GM19025 (cell line): ENCODE measurements at regions not wholly inside any gene's neighbourhood (a gene's known extent, or its start where the extent isn't known, plus 50 kb on each side); places are given as distances from the start of the nearest gene placed in this dataset.
A peak's percentile ranks its signal among the peaks of the same experiment; 100 is the strongest.

ENCODE experiments used
- ATAC-seq: cut with Tn5 transposase; IDR thresholded peaks from one replicate; pipeline ENCODE4 v1.9.1; 2021; ENCODE audit warnings: mild to moderate bottlenecking, low read depth, moderate library complexity; ENCODE audit not compliant: unreplicated experiment

DNA sequence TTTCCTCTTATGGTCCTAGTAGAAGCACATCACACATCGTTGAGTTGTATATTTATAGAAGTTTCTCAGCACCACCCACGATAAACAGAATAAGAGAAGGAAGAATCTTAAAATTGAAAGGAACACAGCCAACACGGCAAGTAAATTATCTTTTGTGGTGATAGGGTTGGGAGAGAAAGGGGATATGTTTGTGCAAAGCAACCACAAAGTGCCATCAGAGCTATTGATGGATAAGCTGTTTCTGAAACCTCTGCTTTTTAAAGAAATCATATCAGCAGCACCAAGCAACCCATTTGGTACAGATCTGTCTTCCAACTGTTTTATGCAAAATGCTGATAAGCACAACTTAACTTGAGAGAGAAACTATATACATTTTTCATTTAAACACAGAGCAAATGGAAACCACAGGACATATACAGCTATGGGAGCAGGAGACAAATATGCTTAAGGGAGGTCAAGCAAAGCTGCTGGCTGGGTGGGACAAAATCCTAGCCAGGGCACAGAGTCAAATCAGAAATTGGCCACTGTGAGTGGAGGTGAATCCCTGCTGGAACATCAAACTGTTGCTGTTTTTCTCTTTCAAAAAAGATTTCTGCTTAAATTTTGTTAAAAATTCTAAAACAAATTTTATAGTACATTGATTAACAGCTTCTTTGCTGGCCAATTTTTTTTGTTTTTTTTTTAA is 194.0 kb upstream of the HHIP start:
- no peak for ATAC-seq

DNA sequence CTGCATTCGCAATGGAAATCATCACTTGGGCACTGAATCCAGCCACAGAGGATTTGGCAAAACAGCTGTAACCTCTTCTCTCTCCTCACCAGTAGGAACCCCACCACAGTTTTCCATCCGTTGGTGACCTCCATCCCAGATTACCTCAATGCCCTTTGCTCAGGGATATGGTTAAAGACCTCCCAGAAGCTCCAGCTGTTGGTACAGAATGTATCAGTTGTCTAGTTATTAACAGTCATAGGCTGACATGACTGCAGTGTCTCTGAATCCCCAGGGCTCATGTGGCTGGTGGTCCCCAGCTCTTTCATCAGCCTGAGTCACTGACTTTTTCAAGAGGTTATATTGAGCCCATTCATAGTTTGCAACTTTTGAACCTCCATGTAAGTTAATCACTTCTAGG is 189.8 kb upstream of the HHIP start:
- no peak for ATAC-seq

- ATAC-seq = no peak
These were observed 184.1 kb upstream of the HHIP start for GRCh38 chr4:144461906-144462305.

- ATAC-seq = no peak
These were observed 182.7 kb upstream of the HHIP start for GRCh38 chr4:144463236-144463635.

DNA sequence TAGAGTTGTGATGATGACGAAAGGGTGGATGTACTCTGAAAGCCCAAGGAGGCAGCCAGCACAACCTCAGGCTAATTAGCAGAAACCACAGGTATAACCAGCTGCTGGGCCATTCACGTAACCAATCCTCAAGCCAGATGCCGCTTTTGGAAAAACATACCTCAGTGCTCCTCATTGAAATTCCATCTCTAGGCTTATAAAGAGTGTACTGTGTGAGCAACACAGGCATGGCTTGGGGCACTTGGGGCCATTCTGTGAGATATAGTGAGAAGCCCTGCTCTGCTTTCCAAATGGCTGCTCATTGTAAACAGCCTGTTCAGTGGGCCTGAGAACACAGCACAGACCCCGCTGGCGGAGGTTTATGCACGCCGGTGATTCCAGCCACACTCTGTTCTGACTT is 182.1 kb upstream of the HHIP start:
- no peak for ATAC-seq

DNA sequence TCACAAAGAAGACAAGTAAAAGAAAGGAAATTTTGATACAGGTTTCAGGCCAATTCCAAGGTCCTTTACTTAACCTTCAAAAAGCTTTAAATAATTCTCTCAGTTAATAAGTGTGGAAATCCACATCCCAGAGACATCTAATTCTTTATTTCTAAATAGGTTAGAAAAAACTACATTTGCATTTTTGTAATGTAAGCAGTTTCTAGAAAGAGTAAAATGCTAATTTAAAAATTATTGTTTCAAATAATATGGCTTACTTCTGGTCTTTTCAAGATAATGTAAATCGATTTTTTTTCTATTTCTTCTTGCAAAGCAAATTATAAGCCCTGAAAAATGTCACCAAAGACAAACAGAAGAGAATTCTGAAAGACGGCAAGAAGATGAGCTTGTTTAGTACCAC is 180.4 kb upstream of the HHIP start:
- ATAC-seq = no peak

DNA sequence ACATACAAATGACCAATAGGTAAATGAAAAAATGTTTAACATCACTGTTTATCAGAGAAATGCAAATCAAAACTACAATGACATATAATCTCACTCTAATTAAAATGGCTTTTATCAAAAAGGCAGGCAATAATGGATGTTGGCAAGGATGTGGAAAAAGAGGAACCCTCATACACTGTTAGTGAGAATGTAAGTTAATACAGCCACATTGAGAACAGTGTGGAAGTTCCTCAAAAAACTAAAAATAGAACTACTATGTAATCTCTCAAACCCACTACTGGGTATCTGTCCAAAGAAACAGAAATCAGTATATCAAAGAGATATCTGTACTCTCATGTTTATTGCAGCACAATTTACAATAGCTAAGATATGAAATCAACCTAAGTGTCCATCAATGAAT is 165.9 kb upstream of the HHIP start:
- no peak for ATAC-seq

DNA sequence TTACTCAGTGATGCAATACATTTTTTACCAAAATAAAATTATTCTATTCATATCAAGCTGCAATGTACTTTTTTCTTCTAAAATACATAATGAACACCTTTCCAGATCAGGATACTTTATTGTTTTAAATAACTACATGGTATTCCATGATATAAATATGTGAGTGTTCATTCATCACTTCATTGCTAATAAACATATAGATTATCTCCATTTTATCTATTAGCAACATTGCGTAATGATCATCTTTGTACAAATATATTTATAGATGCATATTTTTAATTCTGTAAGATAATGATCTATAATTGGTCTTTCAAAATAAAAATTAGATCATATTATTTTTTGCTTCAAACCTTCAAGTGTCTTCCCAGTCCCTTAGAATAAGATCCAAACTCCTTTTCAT is 156.1 kb upstream of the HHIP start:
- ATAC-seq = no peak

DNA sequence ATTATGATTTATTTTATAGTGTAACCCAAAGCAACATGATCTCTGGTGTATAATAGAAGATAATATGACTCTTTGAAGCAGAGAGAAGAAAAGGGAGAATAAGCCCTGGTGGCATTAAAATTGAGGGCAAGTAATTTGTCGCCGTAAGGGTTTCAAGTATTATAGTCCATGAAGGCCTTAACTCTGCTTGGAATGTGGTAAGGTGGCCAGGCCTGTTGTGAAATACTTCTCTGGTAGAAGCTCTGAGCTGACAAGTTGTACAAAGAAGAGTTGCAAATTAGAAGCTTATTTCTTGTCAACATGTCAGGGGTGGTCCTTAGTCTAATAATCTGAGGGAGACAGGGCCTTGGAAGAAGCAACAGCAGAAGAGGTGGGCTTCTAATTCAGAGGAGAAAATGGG is 151.7 kb upstream of the HHIP start:
- no peak for ATAC-seq

DNA sequence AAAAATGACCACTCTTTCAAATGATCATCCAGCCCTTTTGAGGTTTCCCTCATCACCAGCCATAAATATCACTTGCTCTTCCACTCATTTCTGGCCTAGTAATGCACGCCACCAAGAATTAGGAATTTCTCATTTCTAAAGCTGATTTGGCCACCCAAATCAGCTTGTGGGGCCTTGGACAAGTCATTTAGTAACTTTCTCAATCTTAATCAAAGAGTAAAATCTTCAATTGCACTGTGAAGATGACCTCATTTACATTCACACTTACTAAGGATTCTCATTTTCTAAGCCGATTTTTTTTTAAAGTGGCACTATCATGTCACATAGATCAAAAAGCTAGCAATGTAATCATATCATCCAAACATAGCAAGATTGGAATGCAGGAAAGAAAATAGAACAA is 150.0 kb upstream of the HHIP start:
- ATAC-seq = no peak

DNA sequence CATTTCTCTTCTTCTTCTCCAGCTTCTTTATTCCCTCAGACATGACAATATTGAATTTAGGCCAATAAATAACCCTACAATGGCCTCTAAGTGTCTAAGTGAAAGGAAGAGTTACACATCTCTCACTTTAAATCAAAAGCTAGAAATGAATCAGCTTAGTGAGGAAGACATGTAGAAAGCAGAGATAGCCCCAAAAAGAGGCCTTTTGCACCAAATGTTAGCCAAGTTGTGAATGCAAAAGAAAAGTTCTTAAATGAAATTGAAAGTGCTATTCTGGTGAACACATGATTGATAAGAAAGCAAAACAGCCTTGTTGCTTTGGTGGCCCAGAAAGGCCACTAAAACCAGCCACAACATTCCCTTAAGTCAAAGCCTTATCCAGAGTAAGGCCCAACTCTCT is 146.2 kb upstream of the HHIP start:
- peak; percentile 69 for ATAC-seq

DNA sequence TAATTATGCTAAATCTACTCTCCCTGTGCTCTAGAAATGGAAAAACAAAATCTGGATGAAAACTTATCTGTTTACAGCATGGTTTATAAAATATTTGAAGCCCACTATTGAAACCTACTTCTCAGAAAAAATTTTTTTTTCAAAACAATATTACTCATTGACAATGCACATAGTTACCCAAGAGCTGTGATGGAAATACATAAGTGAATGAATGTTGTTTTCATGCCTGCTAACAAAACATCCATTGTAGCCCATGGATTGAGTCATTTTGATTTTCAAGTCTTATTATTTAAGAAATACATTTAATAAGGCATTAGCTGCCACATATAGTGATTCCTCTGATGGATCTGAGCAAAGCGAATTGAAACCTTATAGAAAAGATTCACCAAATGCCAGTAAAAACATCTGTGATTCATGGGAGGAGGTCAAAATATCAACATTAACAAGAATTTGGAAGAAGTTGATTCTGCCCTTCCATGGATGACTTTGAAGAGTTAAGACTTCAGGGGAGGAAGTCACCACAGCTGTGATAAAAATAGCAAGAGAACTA is 144.7 kb upstream of the HHIP start:
- no peak for ATAC-seq

GRCh38 chr4:144504883-144505282 is 141.1 kb upstream of the HHIP start:
- ATAC-seq = no peak

DNA sequence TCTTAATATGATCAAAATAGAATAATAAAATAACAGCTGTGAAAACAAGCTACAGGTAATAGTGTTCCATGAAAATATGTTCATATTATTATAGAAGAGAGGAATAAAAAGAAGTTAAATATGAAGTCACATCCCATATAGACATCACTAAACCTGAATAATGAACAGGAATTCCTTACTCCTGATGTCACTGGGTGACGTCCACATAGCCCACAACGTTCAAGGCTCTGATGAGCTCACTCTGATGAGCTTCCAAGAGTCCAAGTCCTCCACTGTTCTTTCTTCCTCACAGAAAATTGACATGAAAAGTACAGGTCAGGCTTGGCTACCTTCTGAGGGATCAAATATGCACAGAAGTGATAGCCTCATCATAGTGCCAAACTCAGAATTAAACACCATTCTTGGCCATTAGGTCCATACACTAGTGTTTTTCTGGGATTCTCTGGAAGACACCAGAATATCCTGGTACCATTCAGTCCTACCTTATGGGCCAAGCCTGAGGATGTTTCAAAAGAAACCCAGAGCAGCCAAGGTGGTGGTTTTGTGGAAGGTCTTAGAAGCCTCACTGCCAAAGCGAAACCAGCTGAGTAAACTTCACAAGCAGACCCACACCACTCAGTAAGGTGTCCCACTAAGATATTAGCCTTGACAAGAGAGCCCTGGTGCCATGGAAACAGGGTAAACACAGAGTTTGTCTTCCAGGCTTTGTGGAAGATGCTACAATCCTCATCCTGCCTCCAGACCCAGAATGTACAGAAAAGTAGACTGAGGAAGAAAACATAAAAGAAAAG is 138.4 kb upstream of the HHIP start:
- ATAC-seq = no peak

DNA sequence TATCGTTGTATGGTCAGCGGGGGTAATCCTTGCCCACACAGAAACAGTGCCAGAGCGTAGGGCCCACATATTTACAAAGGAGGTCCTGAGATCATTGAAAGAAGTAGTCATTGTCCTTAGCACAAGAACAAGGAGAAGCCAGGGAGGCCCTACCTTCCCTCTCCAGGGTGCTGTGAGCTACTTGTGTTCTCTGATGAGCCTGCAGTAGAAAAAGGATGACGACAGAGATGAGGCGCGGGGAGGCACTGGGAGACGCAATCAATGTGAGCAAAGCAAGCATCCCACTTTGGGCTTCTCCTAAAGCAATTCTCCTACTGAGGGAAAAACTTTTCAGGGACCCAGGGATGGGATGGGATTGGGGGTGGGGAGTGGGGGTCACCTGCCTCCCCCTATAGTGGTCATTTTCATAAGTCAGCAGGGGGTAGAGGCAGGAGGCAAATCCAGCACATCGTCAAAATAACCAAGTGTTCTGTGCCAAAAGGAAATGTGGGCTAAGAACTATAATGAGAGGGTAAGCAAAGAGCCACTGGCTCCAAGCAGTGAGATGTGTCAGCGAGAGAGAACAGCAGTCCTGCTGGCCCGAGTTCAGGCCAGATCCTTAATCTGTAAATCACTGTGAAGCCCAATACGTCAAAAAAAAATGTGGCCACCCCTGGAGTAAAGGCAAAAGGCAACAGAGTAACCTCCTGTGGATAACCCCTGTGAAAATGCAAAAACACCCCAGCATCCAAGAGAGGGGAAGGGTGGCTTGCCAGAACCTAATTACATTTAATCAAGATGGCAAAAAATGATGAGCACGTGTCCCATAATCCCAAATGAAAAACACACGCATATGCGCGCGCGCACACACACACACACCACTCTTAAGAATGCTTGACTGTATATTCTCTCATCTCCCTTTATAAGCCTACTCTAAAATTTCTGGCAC is 136.6 kb upstream of the HHIP start:
- no peak for ATAC-seq

DNA sequence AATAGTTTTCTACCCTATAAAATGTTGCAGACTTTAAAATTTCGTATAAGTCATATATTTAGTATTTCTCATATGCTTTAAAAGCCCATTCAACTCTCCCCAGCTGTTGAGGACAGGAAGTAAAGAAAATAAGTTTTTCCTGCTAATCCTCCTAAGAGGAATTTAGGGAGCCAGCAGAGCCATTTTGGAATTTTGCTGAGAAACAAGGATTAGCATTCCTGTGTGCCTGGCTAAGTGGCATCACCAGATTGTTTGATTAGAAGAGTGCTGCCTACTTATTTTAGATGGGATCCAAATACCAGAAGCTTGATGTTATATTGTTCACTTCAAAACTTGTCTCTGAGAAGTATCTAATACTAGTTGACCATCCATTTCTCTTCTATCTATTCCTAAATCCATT is 131.2 kb upstream of the HHIP start:
- no peak for ATAC-seq

DNA sequence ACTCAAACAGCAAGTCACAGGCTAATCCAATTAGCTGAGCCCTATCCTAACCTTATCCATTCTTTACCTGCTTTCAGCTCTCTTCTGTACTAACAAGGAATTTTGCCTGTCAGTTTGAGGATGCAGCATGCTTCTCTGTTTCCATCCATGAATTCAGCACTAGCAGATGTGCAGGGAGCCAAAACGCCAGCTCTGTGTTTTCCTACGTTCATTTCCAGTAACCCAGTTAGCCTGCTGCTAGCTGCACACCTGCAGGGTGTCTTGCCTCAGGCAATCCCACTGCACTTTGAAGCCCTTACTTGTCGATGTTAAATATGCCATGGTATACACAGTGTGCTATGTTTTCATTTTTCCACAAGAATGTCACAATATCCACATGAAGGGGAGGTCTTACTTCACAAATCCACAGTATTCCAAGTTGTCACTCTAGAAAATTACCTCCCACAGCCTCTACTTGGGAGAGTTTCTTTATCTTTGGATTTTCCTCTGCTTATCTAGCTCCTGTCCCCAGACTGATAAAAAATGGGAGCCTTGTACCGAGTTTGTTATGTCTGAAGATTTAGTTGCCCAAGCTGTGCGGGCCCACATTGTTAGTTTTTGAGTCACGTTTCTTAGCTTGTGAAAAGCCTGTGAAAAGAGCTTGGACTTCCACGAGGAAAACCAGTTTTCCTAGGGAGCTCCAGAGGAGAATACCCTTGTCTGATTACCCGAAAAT is 127.6 kb upstream of the HHIP start:
- ATAC-seq = no peak

DNA sequence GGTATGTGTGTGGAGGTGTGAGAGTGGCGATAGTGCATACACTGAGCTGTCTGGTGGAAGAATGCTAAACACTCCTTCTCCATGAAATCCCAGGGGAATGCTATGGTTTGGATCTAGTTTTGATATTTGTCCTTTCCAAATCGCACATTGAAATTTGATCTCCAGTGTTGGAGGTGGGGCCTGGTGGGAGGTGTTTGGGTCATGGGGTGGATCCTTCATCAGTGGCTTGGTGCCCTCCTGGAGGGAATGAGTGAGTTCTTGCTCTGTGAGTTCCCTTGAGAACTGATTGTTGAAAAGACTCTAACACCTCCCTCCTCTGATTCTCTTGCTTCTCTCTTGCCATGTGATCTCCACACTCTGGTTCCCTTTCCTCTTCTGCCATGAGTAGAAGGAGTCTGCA is 114.1 kb upstream of the HHIP start:
- ATAC-seq = no peak

GRCh38 chr4:144547678-144548298 is 98.2 kb upstream of the HHIP start:
- ATAC-seq = peak; percentile 93

GRCh38 chr4:144556636-144557035 is 89.3 kb upstream of the HHIP start:
- ATAC-seq = no peak
